Endothelial cell of umbilical vein (primary cell): ENCODE measurements at regions not wholly inside any gene's neighbourhood (a gene's known extent, or its start where the extent isn't known, plus 50 kb on each side); places are given as distances from the start of the nearest gene placed in this dataset.

Experiments
- BruUV-seq: library from RNA; stranded (reverse); fragments of 400-500 nt; replicated peaks from 2 replicates; lab custom pipeline; 2021; lab: Mats Ljungman, UMichigan
- CTCF ChIA-PET: fragments of 300-600, 350-600 bp; sonication (Branson Sonifier 250); formaldehyde crosslinking; loops from one replicate; lab custom pipeline; 2021; ENCODE audit warnings: antibody characterized with exemption, inconsistent platforms; lab: Charles Lee
- POLR2A ChIA-PET: fragments of 300-600, 350-600 bp; sonication (Branson Sonifier 250); formaldehyde crosslinking; loops from one replicate; lab custom pipeline; 2021; ENCODE audit warnings: antibody characterized with exemption, inconsistent platforms; lab: Charles Lee
- DNase-seq: peaks from one replicate; pipeline ENCODE4 v3.0.0-alpha.2; 2011; ENCODE audit warnings: low read depth, low spot score
- FAIRE-seq: peaks from 2 replicates; lab custom pipeline; 2011; peaks lifted over from hg19 to GRCh38; lab: Jason Lieb, UNC
- H2AFZ ChIP-seq: 2 replicates; pipeline ENCODE4 v1.6.0; 2012; ENCODE audit warnings: low read depth, low read length, control low read depth, inconsistent platforms
- H3K27ac ChIP-seq: 2 replicates; pipeline ENCODE4 v1.5.1; 2011; ENCODE audit warnings: low read depth, mild to moderate bottlenecking, control low read depth, low read length, moderate library complexity; ENCODE audit not compliant: insufficient read depth
- H3K27me3 ChIP-seq, 2 experiments: 2 replicates each; pipeline versions ENCODE4 v1.6.0 to v1.6.1; 2011; ENCODE audit warnings: low read length in 2 of 2, mixed read lengths in 1 of 2; ENCODE audit not compliant: control insufficient read depth in 2 of 2, insufficient read depth in 2 of 2
- H3K36me3 ChIP-seq, 2 experiments: 2 replicates in 1 of 2; 3 replicates in 1 of 2; pipeline ENCODE4 v1.5.1; 2011; ENCODE audit warnings: low read length in 2 of 2, mild to moderate bottlenecking in 1 of 2, moderate library complexity in 1 of 2; ENCODE audit not compliant: control insufficient read depth in 2 of 2, insufficient read depth in 2 of 2; ENCODE audit errors: extremely low read depth in 1 of 2
- H3K4me1 ChIP-seq: 3 replicates; pipeline ENCODE4 v1.5.1; 2011; ENCODE audit warnings: mild to moderate bottlenecking, low read length; ENCODE audit not compliant: control insufficient read depth, insufficient read depth; ENCODE audit errors: extremely low read depth
- H3K4me2 ChIP-seq: 2 replicates; pipeline ENCODE4 v1.6.1; 2011; ENCODE audit warnings: low read length, control low read depth, mixed read lengths; ENCODE audit not compliant: insufficient read depth
- H3K4me3 ChIP-seq, 3 experiments: fragments of 200-600 bp in 1 of 3; sonication (generic), shearing (Covaris generic) in 1 of 3; replicated peaks in 1 of 3; 2 replicates each; pipeline ENCODE4 v1.5.1; 2011 to 2016; ENCODE audit warnings: control low read depth in 3 of 3, low read length in 3 of 3, mild to moderate bottlenecking in 2 of 3, inconsistent platforms in 1 of 3, low read depth in 1 of 3, moderate library complexity in 1 of 3; ENCODE audit not compliant: insufficient read depth in 1 of 3
- H3K79me2 ChIP-seq: 2 replicates; pipeline ENCODE4 v1.6.0; 2012; ENCODE audit warnings: low read length, inconsistent platforms; ENCODE audit not compliant: control insufficient read depth, insufficient read depth
- H3K9ac ChIP-seq: replicated peaks from 2 replicates; pipeline ENCODE3; 2011; ENCODE audit warnings: low read length, control low read depth; ENCODE audit not compliant: insufficient read depth; ENCODE audit errors: extremely low read depth
- H3K9me1 ChIP-seq: replicated peaks from 3 replicates; pipeline ENCODE4 v1.6.0; 2011; ENCODE audit warnings: mild to moderate bottlenecking, low read length; ENCODE audit not compliant: control insufficient read depth, insufficient read depth; ENCODE audit errors: extremely low read depth
- H3K9me3 ChIP-seq: replicated peaks from 2 replicates; pipeline ENCODE4 v1.5.1; 2012; ENCODE audit warnings: low read length, inconsistent platforms; ENCODE audit not compliant: control insufficient read depth, insufficient read depth
- H4K20me1 ChIP-seq: replicated peaks from 2 replicates; pipeline ENCODE3; 2011; ENCODE audit warnings: mild to moderate bottlenecking, low read length; ENCODE audit not compliant: control insufficient read depth, insufficient read depth; ENCODE audit errors: extremely low read depth
- CTCF ChIP-seq, 2 donors: IDR thresholded peaks; 1 replicate in 1 of 2; 2 replicates in 1 of 2; pipeline ENCODE4 v1.5.1; 2011; ENCODE audit warnings: low read length in 2 of 2, mild to moderate bottlenecking in 2 of 2, moderate library complexity in 2 of 2, control low read depth in 1 of 2, inconsistent platforms in 1 of 2, low read depth in 1 of 2; ENCODE audit not compliant: insufficient read depth in 1 of 2; ENCODE audit errors: extremely low read depth in 1 of 2
- EZH2 ChIP-seq: IDR thresholded peaks from 2 replicates; pipeline ENCODE4 v1.6.1; 2012; ENCODE audit warnings: borderline replicate concordance, low read depth, mild to moderate bottlenecking, moderate library complexity, low read length, inconsistent platforms; ENCODE audit not compliant: severe bottlenecking
- FOS ChIP-seq: IDR thresholded peaks from 2 replicates; pipeline ENCODE4 v1.6.1; 2011; ENCODE audit warnings: mild to moderate bottlenecking, low read length, moderate library complexity, borderline replicate concordance; ENCODE audit not compliant: insufficient read depth
- GATA2 ChIP-seq: IDR thresholded peaks from 2 replicates; pipeline ENCODE4 v1.7.0; 2011; ENCODE audit warnings: low read depth, mild to moderate bottlenecking, moderate library complexity, mixed read lengths, low read length; ENCODE audit not compliant: insufficient read length, insufficient read depth
- JUN ChIP-seq: IDR thresholded peaks from 2 replicates; pipeline ENCODE4 v1.6.1; 2011; ENCODE audit warnings: borderline replicate concordance, low read depth; ENCODE audit not compliant: insufficient read length, insufficient read depth
- MAX ChIP-seq: IDR thresholded peaks from 2 replicates; pipeline ENCODE4 v1.6.1; 2011; ENCODE audit not compliant: insufficient read depth, insufficient read length
- MYC ChIP-seq: IDR thresholded peaks from one replicate; pipeline ENCODE4 v1.6.1; 2011; ENCODE audit warnings: mild to moderate bottlenecking, low read depth, low read length
- POLR2A ChIP-seq: IDR thresholded peaks from 2 replicates; pipeline ENCODE4 v1.6.1; 2012; ENCODE audit warnings: low read depth, mild to moderate bottlenecking, control low read depth, low read length
- POLR2AphosphoS5 ChIP-seq: IDR thresholded peaks from 2 replicates; pipeline ENCODE4 v1.6.1; 2012; ENCODE audit warnings: low read depth, mild to moderate bottlenecking, control low read depth, low read length, moderate library complexity; ENCODE audit not compliant: insufficient read depth
- dilution Hi-C: fragments of 300-500 bp; cut with MboI; formaldehyde crosslinking; loops from one replicate; pipeline ENCODE4 v1.15.0; 2019; ENCODE audit warnings: low sequenced_read_pairs; ENCODE audit not compliant: extremely low pct_ligation_motif_present
- intact Hi-C: fragments of 100-400 bp; cut with micrococcal nuclease; formaldehyde crosslinking; loops from one replicate; pipeline ENCODE4 v1.10.0; 2022

- FAIRE-seq: no peak
- H3K27ac ChIP-seq: no peak overlapping the region
- DNase-seq: no peak
- H3K9me1 ChIP-seq: no peaks in the 10 kb centered on the region
- dilution Hi-C loops: no loop called here
- H3K9ac ChIP-seq: no peak overlapping the region
- H3K79me2 ChIP-seq: no peaks in the 10 kb centered on the region
- no peaks in the 10 kb centered on the region for H3K27me3 ChIP-seq
- H3K4me3 ChIP-seq: no peak overlapping the region
- intact Hi-C loops: no loop called here
- H3K9me3 ChIP-seq: no peaks in the 10 kb centered on the region
- ChIA-PET CTCF (no interaction called here), POLR2A (no interaction called here)
- H3K36me3 ChIP-seq: no peaks in the 10 kb centered on the region
- BruUV-seq: no TSS peak
- H4K20me1 ChIP-seq: no peaks in the 10 kb centered on the region
- no peak overlapping the region for H3K4me2 ChIP-seq
- no peaks in the 10 kb centered on the region for H3K4me1 ChIP-seq
- H2AFZ ChIP-seq: no peak overlapping the region
- TF ChIP-seq MYC (no peak), POLR2AphosphoS5 (no peak), EZH2 (no peak), CTCF (IDR thresholded peaks at IDR 0.05; ENCODE audit: extremely low read depth in 1 of 2, insufficient read depth in 1 of 2, low read depth in 1 of 2, low read length in 2 of 2) (no peak), JUN (no peak)
Observed at GRCh38 chr16:52690468-52690867, 143.5 kb upstream of the TOX3 start.

GRCh38 chr16:52680993-52681392 is 134.1 kb upstream of the TOX3 start:
- FAIRE-seq (no peak), DNase-seq (no peak)
- Histone ChIP-seq H3K4me2 (no peak overlapping the region), H3K4me3 (no peak overlapping the region), H3K9ac (no peak overlapping the region), H3K4me1 (no peaks in the 10 kb centered on the region), H3K36me3 (no peaks in the 10 kb centered on the region), H4K20me1 (no peaks in the 10 kb centered on the region), H3K9me3 (peaks cover 5% of the 10 kb centered on the region), H3K27ac (no peak overlapping the region), H2AFZ (no peak overlapping the region), H3K9me1 (no peaks in the 10 kb centered on the region), H3K79me2 (no peaks in the 10 kb centered on the region), H3K27me3 (no peaks in the 10 kb centered on the region)
- no TSS peak for BruUV-seq
- ChIA-PET CTCF (no interaction called here), POLR2A (no interaction called here)
- intact Hi-C loops (no loop called here), dilution Hi-C loops (no loop called here)
- TF ChIP-seq GATA2 (no peak), CTCF (IDR thresholded peaks at IDR 0.05; ENCODE audit: extremely low read depth in 1 of 2, insufficient read depth in 1 of 2, low read depth in 1 of 2, low read length in 2 of 2) (no peak), MAX (no peak), JUN (no peak), MYC (no peak), FOS (no peak), POLR2AphosphoS5 (no peak), EZH2 (no peak), POLR2A (no peak)
